SU-DHL-6 (cell line): ENCODE measurements at regions not wholly inside any gene's neighbourhood (a gene's known extent, or its start where the extent isn't known, plus 50 kb on each side); places are given as distances from the start of the nearest gene placed in this dataset.

Source experiments
- H2AFZ ChIP-seq: fragments of 200-600 bp; sonication (generic); 2 replicates; pipeline ENCODE4 v1.6.1; 2014; ENCODE audit warnings: low read depth, mild to moderate bottlenecking, moderate library complexity, mixed read lengths, antibody characterized with exemption, low read length; ENCODE audit not compliant: severe bottlenecking
- H3F3A ChIP-seq: fragments of 200-600 bp; shearing (Covaris generic); 2 replicates; pipeline ENCODE4 v1.6.0; 2016; ENCODE audit warnings: antibody characterized with exemption, mild to moderate bottlenecking; ENCODE audit not compliant: insufficient read depth
- H3K27ac ChIP-seq: fragments of 200-600 bp; sonication (generic); 2 replicates; pipeline ENCODE4 v1.5.1; 2016; ENCODE audit warnings: low read depth, mild to moderate bottlenecking, low read length, moderate library complexity, mixed read lengths
- H3K27me3 ChIP-seq: fragments of 200-600 bp; sonication (generic), shearing (Covaris generic); 2 replicates; pipeline ENCODE4 v1.6.0; 2014; ENCODE audit warnings: mild to moderate bottlenecking, low read length
- H3K36me3 ChIP-seq: fragments of 200-600 bp; sonication (generic); 2 replicates; pipeline ENCODE4 v1.6.1; 2014; ENCODE audit warnings: mild to moderate bottlenecking, low read length, mixed read lengths
- H3K4me2 ChIP-seq: fragments of 300-600, 200-600 bp; shearing (Covaris generic), sonication (generic); 2 replicates; pipeline ENCODE4 v1.6.0; 2014; ENCODE audit warnings: low read length, low read depth, mild to moderate bottlenecking; ENCODE audit not compliant: poor library complexity, severe bottlenecking
- H3K4me3 ChIP-seq: fragments of 200-600 bp; sonication (generic); 2 replicates; pipeline ENCODE4 v1.5.1; 2014; ENCODE audit warnings: antibody characterized with exemption, low read length, mild to moderate bottlenecking, mixed read lengths; ENCODE audit not compliant: insufficient read depth, poor library complexity, severe bottlenecking
- H3K79me2 ChIP-seq: fragments of 200-600 bp; sonication (generic); 2 replicates; pipeline ENCODE4 v1.6.1; 2014; ENCODE audit warnings: mild to moderate bottlenecking, low read length, moderate library complexity; ENCODE audit not compliant: insufficient read depth
- H3K9ac ChIP-seq: fragments of 200-600 bp; sonication (generic); 2 replicates; pipeline ENCODE4 v1.7.0; 2014; ENCODE audit warnings: mild to moderate bottlenecking, low read length
- H3K9me2 ChIP-seq: fragments of 200-600 bp; sonication (generic); replicated peaks from 2 replicates; pipeline ENCODE4 v1.6.1; 2014; ENCODE audit warnings: low read length; ENCODE audit not compliant: insufficient read depth
- H3K9me3 ChIP-seq: fragments of 200-600 bp; sonication (generic); 2 replicates; pipeline ENCODE4 v1.6.1; 2014; ENCODE audit warnings: low read length, mixed read lengths; ENCODE audit not compliant: insufficient read depth
- H4K20me1 ChIP-seq: fragments of 200-600 bp; sonication (generic); 2 replicates; pipeline ENCODE4 v1.6.1; 2014; ENCODE audit warnings: low read depth, mild to moderate bottlenecking, antibody characterized with exemption, low read length, moderate library complexity, mixed read lengths
- CTCF ChIP-seq: fragments of 200-600 bp; sonication (generic); IDR thresholded peaks from one replicate; pipeline ENCODE4 v1.5.1; 2017; ENCODE audit warnings: antibody characterized with exemption, mild to moderate bottlenecking, low read length, moderate library complexity; ENCODE audit not compliant: insufficient read depth, poor library complexity, severe bottlenecking
- EZH2phosphoT487 ChIP-seq: fragments of 200-600 bp; sonication (generic), shearing (Covaris generic); conservative IDR thresholded peaks from 2 replicates; pipeline ENCODE4 v1.6.1; 2018; ENCODE audit warnings: mild to moderate bottlenecking, antibody characterized with exemption, low read length, moderate library complexity, mixed read lengths

- H3K4me2 ChIP-seq, result no peak overlapping the region
- H3K9me2 ChIP-seq, result no peaks in the 10 kb centered on the region
- H3K27ac ChIP-seq, result no peak overlapping the region
- H3K79me2 ChIP-seq, result no peaks in the 10 kb centered on the region
- H3K36me3 ChIP-seq, result no peaks in the 10 kb centered on the region; the same call in 1 of the 2 replicates
- no peaks in the 10 kb centered on the region for H4K20me1 ChIP-seq
- H3F3A ChIP-seq, result peaks cover 6% of the 10 kb centered on the region; the same call in 1 of the 2 replicates
- no peaks in the 10 kb centered on the region for H3K27me3 ChIP-seq
- peaks cover 9% of the 10 kb centered on the region; the same call in 1 of the 2 replicates for H3K9me3 ChIP-seq
- H3K9ac ChIP-seq, result no peak overlapping the region
- H2AFZ ChIP-seq, result no peak overlapping the region
- no peak for TF ChIP-seq CTCF
- TF ChIP-seq EZH2phosphoT487, result no peak
- no peak overlapping the region for H3K4me3 ChIP-seq
Measured at GRCh38 chr21:38894899-38895298, 89.2 kb downstream of the ETS2 start.

- no peaks in the 10 kb centered on the region for H3K79me2 ChIP-seq
- no peak overlapping the region for H3K27ac ChIP-seq
- H3K4me3 ChIP-seq, result no peak overlapping the region
- peaks cover 3% of the 10 kb centered on the region; the same call in 1 of the 2 replicates for H3K36me3 ChIP-seq
- H2AFZ ChIP-seq, result no peak overlapping the region
- no peaks in the 10 kb centered on the region for H4K20me1 ChIP-seq
- TF ChIP-seq EZH2phosphoT487, result no peak
- H3K4me2 ChIP-seq, result no peak overlapping the region
- no peak overlapping the region for H3K9ac ChIP-seq
- H3K9me2 ChIP-seq, result no peaks in the 10 kb centered on the region
- no peaks in the 10 kb centered on the region for H3F3A ChIP-seq
- H3K9me3 ChIP-seq, result peaks cover 28% of the 10 kb centered on the region
- H3K27me3 ChIP-seq, result no peaks in the 10 kb centered on the region
Measured at GRCh38 chr21:38888991-38889561, 83.3 kb downstream of the ETS2 start.

GRCh38 chr21:38887749-38888148, 82.0 kb downstream of the ETS2 start:
- peaks cover 24% of the 10 kb centered on the region for H3K9me3 ChIP-seq
- no peak overlapping the region for H3K4me2 ChIP-seq
- no peak overlapping the region for H2AFZ ChIP-seq
- H3K79me2 ChIP-seq, result no peaks in the 10 kb centered on the region
- peaks cover 7% of the 10 kb centered on the region; the same call in 1 of the 2 replicates for H3K36me3 ChIP-seq
- H3K9ac ChIP-seq, result no peak overlapping the region
- H3K9me2 ChIP-seq, result no peaks in the 10 kb centered on the region
- H3K27ac ChIP-seq, result no peak overlapping the region
- H4K20me1 ChIP-seq, result no peaks in the 10 kb centered on the region
- no peaks in the 10 kb centered on the region for H3K27me3 ChIP-seq
- no peak for TF ChIP-seq EZH2phosphoT487
- no peak for TF ChIP-seq CTCF
- H3F3A ChIP-seq, result no peaks in the 10 kb centered on the region
- no peak overlapping the region for H3K4me3 ChIP-seq

GRCh38 chr21:38887062-38887686, 81.4 kb downstream of the ETS2 start:
- Histone ChIP-seq H3K4me3 (no peak overlapping the region), H3K9ac (no peak overlapping the region), H3K36me3 (peaks cover 7% of the 10 kb centered on the region; the same call in 1 of the 2 replicates), H3K79me2 (no peaks in the 10 kb centered on the region), H3F3A (no peaks in the 10 kb centered on the region), H3K9me2 (no peaks in the 10 kb centered on the region), H3K27me3 (no peaks in the 10 kb centered on the region), H2AFZ (no peak overlapping the region), H3K9me3 (peaks cover 18% of the 10 kb centered on the region), H3K27ac (no peak overlapping the region), H3K4me2 (no peak overlapping the region), H4K20me1 (no peaks in the 10 kb centered on the region)
- TF ChIP-seq EZH2phosphoT487 (no peak), CTCF (no peak)
